PC-3 (cell line): ENCODE measurements at regions not wholly inside any gene's neighbourhood (a gene's known extent, or its start where the extent isn't known, plus 50 kb on each side); places are given as distances from the start of the nearest gene placed in this dataset.

Experiments used
- CTCF ChIP-seq: fragments of 300-600 bp; sonication (generic); conservative IDR thresholded peaks from 2 replicates; pipeline ENCODE4 v1.5.1; 2017; ENCODE audit warnings: antibody characterized with exemption, low read depth, mild to moderate bottlenecking, low read length
- EZH2 ChIP-seq: fragments of 300-600 bp; sonication (generic); IDR thresholded peaks from one replicate; pipeline ENCODE4 v1.6.1; 2017; ENCODE audit warnings: antibody characterized with exemption, mild to moderate bottlenecking, low read length; ENCODE audit not compliant: unreplicated experiment
- EZH2phosphoT487 ChIP-seq: fragments of 300-600 bp; sonication (generic); IDR thresholded peaks from 2 replicates; pipeline ENCODE4 v1.6.1; 2018; ENCODE audit warnings: mild to moderate bottlenecking, antibody characterized with exemption, low read length, borderline replicate concordance

GRCh38 chr17:13825526-13826040 lies 223.9 kb upstream of the HS3ST3A1 start:
- no peak for TF ChIP-seq CTCF
- TF ChIP-seq EZH2 = no peak
- no peak for TF ChIP-seq EZH2phosphoT487
